Inflammatory macrophage treated with lipopolysaccharide for 4 hours (primary cell): ENCODE measurements at regions not wholly inside any gene's neighbourhood (a gene's known extent, or its start where the extent isn't known, plus 50 kb on each side); places are given as distances from the start of the nearest gene placed in this dataset.

Experiments
- DNase-seq: peaks from one replicate; pipeline ENCODE4 v3.0.0-alpha.2; 2020

DNA sequence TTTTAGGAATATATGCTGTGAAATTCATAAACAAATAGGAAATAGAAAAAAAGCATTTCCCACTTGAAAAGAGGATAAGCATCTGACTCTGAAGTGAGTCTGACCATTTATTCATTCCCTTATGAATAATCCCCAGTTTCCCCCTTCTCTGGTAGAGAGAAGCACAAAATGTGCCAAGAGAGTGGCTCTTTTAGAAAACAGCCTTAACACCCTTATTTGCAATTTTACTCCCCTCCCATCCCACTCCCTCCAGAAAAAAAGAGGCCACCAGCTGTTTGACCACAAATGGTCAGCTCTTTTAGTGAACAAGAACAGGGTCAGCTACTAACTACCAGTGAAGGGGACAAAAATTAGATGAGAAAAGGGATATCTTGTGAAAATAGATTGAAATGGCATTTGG is 184.5 kb upstream of the ADAMTS9 start:
- DNase-seq: no peak

DNA sequence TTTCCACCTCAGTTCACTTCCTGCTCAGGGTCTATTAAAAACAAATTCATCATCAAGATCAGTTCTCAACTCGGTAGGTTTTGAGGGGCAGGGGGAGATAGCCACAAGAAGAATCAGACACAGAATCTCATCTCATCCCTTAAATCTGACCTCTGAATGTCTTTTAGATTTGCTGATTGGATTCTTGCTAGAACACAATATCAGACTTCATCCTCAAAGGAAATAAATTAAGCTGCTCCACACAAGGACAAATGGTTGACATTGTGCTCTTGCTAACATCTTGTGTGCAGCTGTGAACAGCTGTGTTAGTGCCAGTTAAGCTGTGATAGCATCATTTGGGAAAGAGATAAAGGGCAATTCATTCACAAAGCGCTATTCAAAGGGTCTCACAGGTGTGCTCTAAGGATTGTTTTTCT is 184.0 kb upstream of the ADAMTS9 start:
- DNase-seq: no peak

DNA sequence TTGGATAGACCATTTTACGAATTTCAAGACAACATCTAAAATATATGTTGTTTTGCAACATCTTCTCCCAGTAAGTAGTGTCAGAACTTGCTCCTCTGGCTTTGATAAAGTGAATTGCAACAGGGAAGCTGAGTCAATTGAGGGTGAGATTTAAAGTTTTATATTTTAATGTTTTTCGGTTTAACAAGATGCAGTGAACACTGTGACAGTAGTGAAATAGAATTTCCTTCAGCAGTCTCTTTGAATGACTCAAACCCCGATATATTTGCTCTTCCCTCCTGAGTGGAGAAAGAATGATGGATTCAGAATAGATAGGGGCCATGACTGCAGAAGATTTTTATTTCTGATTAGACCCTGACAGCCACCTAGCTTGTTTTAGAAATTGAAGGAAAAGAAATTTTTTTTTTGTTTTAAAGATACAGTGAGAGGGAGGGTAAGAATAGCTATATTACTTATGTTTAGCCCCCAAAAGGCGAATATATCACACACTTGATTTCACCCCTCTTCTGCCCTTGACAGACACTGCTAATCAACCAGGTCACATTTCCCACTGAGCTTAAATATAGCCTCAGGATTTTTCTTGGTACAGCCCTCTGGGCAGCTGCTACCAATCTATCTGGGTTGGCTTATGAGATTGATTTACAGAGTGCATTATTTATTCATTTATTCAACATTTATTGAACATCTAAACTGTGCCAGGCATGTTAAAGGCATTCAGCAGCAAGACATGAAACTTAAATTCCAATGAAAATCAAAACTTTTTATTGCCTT is 183.3 kb upstream of the ADAMTS9 start:
- no peak for DNase-seq

DNA sequence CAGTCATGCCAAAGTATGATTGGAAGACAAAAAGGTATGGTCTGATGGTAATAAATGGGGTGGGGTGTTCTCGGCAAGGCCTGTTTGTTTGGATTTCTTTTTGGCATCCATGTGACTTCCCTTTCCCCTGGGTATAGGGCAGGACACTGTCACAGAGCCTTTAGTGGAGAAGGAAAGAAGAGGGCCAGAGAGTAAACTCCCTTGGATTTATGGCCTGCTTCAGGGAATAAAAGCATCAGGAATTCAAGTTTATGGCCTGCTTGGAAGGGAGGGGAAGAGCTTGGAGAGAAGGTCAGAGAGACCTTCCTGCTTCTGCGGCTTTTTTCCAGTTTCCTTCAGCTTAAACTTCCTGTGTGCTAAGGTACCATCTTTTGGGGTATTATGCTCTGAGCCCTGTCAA is 179.4 kb upstream of the ADAMTS9 start:
- DNase-seq: no peak

DNA sequence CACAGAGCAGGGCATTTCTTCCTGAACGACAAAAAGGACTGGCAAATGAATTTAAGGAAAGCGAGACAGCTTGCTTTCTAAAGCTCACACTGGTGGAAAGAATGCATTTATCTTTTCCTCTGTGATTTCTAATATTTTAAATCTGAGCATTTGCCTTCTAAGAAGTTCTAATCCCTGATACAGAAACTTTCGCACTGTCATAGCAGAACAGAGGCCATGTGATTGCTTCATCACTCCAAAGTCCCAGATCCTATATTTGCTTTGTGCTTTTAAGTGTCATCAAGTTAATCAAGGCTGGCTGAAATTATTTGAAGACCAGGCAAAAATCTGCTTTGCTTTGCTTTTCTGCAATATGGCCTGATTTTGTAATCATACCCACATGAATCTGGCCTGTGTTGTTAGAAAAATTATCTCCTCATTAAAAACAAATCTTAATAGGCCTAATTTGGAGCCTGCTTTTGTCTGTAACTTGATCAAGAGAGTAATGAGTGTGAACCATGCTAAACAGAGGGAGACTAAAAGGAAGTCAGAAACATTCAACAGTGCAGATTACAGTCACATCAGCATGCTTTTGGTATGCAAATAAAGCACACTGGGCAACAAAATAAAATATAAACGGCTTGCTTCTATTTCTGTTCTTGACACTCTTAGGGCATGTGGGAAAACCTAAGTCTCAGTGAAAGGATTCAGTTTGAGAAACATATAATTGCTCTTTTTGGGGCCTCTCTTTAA is 178.2 kb upstream of the ADAMTS9 start:
- no peak for DNase-seq

GRCh38 chr3:64863226-64864212 is 175.7 kb upstream of the ADAMTS9 start:
- DNase-seq: no peak

DNA sequence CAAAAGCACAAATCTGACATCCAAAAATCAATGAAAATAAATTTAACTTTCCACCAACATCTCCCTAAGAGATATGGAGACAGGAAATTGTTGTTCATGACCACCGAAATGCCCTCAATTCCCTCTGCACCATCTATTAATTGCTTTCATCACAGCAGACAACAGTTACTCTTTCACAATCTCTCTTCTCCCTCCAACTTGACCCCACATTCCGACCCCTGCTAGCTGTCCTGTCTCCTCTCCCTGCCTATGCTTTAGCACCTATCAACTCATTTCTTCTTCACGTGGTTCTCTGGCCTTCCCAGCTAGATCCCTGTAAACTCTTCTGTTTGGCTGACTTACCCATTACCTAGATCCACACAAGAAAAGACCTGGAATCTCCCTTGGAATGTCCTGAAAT is 173.9 kb upstream of the ADAMTS9 start:
- no peak for DNase-seq

GRCh38 chr3:64860536-64860870 is 172.7 kb upstream of the ADAMTS9 start:
- no peak for DNase-seq

GRCh38 chr3:64859625-64860535 is 172.1 kb upstream of the ADAMTS9 start:
- no peak for DNase-seq

DNA sequence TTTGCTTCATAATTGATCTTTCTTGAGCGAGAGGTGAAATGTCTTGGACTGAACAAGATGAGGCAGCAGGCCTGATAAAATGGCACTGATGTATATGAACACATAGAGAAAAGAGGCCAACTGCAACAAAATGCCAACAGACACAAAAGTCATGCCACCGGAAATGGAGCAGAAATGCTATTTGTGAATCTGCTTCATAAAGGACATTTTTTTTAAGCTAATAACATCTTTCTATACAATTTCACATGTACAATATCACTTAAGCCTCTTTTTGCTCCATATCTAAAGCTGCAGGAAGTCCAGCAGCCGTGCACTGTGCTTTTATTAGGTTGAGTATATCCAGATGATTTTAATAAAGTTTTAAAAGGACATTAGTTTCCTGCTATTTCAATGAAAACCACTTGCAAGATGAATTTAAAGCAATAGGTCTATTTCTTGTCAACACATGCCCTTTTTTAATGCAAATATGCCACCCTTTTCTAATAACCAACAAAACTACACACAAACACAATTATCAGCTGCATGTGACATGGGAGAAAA is 169.2 kb upstream of the ADAMTS9 start:
- no peak for DNase-seq

DNA sequence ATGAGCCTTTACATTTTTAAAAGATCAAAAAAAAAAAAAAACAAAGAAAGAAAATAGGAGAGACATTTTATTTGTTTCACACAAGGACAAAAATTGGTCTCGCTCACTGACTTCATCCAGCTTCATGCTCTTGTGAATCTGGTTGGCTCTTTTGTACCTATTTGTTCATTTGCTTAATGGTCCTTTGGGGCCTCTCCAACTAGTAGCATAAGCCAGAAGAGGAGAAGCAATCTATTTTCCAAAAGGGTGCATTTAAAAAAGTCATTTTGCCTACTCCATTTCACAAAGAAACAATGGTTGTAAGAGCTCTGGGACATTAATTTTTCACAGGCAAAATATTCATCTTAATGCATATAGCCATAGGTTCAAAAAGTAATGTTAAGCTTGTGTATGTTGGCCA is 168.3 kb upstream of the ADAMTS9 start:
- DNase-seq: no peak

- DNase-seq: no peak
Observed at GRCh38 chr3:64853456-64853855, 165.7 kb upstream of the ADAMTS9 start.

GRCh38 chr3:64852738-64853137 is 164.9 kb upstream of the ADAMTS9 start:
- DNase-seq: no peak

GRCh38 chr3:64848822-64849221 is 161.0 kb upstream of the ADAMTS9 start:
- no peak for DNase-seq

- DNase-seq: no peak
Observed at GRCh38 chr3:64848127-64848800, 160.5 kb upstream of the ADAMTS9 start.

DNA sequence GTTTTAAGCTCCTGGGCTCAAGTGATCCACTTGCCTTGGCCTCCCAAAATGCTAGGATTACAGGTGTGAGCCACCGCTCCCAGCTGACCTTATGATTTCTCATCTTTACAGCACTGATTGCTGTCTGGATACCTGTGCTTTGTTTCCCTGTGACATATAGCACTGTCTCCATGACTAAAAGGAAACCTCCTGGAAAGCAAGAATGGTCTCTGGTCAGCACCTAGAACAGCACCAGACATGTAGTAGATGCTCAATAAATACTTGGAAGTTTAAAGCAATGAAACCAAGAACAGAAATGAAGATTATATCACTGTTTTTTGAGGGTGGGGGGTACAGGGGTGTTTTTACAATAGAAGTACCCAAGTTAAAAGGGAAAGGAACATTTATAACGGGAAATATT is 156.8 kb upstream of the ADAMTS9 start:
- DNase-seq: no peak

GRCh38 chr3:64837986-64838735 is 150.4 kb upstream of the ADAMTS9 start:
- DNase-seq: no peak

- no peak for DNase-seq
Observed at GRCh38 chr3:64837126-64837738, 149.4 kb upstream of the ADAMTS9 start.

GRCh38 chr3:64836097-64836496 is 148.3 kb upstream of the ADAMTS9 start:
- DNase-seq: no peak

DNA sequence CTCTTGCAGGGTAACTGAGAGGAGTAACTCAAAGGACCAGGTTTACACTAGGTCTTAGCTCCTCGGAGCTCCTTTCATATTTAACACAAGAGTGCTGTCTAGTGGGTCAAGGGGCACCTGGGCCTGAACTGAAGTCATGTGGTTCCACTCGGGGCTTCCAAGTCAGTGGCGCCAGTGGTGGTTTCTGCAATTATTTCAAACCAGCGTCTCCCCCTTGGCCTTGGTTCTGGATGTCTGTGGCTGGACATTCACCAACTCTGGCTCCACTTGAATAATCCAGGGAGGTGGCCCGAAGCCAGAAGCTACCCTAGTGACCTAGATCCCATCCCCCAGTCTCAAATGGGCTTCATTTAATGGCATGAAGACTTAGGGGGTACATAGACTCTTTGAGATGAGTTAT is 144.3 kb upstream of the ADAMTS9 start:
- DNase-seq: no peak
